ENCODE measurements at regions not wholly inside any gene's neighbourhood (a gene's known extent, or its start where the extent isn't known, plus 50 kb on each side); places are given as distances from the start of the nearest gene placed in this dataset.

- TF ChIP-seq CTCF (IDR thresholded peaks at IDR 0.05) (no peak), EZH2 (IDR thresholded peaks at IDR 0.05; ENCODE audit: borderline replicate concordance, insufficient read depth, low read depth, low read length, poor library complexity, severe bottlenecking) (no peak)
Observed at GRCh38 chr6:168193816-168194721, 115.1 kb upstream of the FRMD1 start.
